IPS DF 6.9 (cell line): ENCODE measurements at regions not wholly inside any gene's neighbourhood (a gene's known extent, or its start where the extent isn't known, plus 50 kb on each side); places are given as distances from the start of the nearest gene placed in this dataset.

Experiments
- DNase-seq: peaks from one replicate; pipeline ENCODE4 v3.0.0-alpha.2; 2013; ENCODE audit warnings: low read depth, low spot score
- H3K27ac ChIP-seq: one replicate; pipeline ENCODE4 v1.5.1; 2013; ENCODE audit warnings: low read length, control low read depth
- H3K27me3 ChIP-seq: 2 replicates; pipeline ENCODE4 v1.6.1; 2013; ENCODE audit warnings: mild to moderate bottlenecking, low read length; ENCODE audit not compliant: control insufficient read depth, insufficient read depth
- H3K36me3 ChIP-seq: 2 replicates; pipeline ENCODE4 v1.6.1; 2013; ENCODE audit warnings: low read length; ENCODE audit not compliant: control insufficient read depth, insufficient read depth
- H3K4me1 ChIP-seq: 2 replicates; pipeline ENCODE4 v1.6.1; 2013; ENCODE audit warnings: low read length; ENCODE audit not compliant: control insufficient read depth, insufficient read depth
- H3K4me3 ChIP-seq: 2 replicates; pipeline ENCODE4 v1.5.1; 2013; ENCODE audit warnings: mild to moderate bottlenecking, low read length
- H3K9me3 ChIP-seq: 2 replicates; pipeline ENCODE4 v1.6.1; 2013; ENCODE audit warnings: low read length, inconsistent platforms; ENCODE audit not compliant: control insufficient read depth, insufficient read depth
- WGBS: extraction: QIAGEN DNeasy Blood & Tissue Kit; methylation state at CpG from one replicate; pipeline ENCODE4 v1.1.7; 2013; ENCODE audit warnings: mixed read lengths, missing lambda C conversion rate; ENCODE audit not compliant: insufficient read length, insufficient coverage; 5-methylcytosine and 5-hydroxymethylcytosine counted together

DNA sequence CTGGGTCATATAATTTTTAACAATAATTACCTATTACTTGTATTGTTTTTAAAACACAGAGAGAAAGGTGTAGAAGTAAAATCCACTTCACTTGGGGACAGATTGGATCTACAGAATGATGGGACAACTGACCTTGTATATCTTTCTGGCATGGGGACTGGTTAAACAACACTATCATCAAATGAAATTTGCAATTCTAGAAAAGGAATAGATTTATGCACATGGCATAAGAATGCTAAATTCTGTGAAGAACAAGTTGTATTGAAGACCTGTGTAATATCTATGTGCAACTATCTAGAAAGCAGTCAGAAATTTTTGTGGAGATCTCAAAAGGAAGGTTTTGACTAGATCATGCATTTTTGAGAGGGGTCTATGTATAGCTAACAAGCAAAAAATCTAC, 106.3 kb upstream of the BMP5 start:
- Histone ChIP-seq H3K27ac (no peak overlapping the region), H3K36me3 (no peaks in the 10 kb centered on the region), H3K4me3 (no peak overlapping the region), H3K9me3 (no peaks in the 10 kb centered on the region), H3K27me3 (no peaks in the 10 kb centered on the region), H3K4me1 (no peaks in the 10 kb centered on the region)
- DNase-seq: no peak

DNA sequence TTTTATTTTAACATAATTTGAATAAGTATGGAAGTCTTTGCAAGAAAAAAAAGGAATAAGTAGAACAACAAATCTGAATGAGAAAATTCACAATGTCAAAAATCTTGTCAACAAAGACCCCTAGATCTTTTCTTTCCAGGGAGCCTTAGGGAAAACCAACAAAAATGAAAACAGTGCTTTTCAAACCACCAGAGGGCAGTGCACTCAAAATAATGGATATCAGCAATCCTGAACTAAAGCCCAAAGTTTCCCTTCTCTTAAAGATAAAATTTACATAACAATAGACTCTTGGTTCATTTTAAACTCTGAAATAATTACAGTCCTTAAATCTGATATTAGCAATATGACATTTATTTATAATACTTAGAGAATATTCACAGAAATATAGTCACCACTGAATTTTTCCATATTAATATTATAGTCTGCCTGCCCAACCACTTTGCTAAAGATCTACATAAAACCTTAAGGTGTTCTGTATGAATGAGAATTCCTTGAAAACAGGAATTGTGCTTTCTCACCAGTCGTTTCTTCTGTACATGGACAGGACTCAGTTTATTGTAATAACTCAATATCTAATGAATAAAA, 105.3 kb upstream of the BMP5 start:
- Histone ChIP-seq H3K4me1 (no peaks in the 10 kb centered on the region), H3K27me3 (no peaks in the 10 kb centered on the region), H3K36me3 (no peaks in the 10 kb centered on the region), H3K27ac (no peak overlapping the region), H3K4me3 (no peak overlapping the region), H3K9me3 (no peaks in the 10 kb centered on the region)
- peak; percentile 20 for DNase-seq
- WGBS: no CpG with 5 or more reads among the region's 1 CpG

DNA sequence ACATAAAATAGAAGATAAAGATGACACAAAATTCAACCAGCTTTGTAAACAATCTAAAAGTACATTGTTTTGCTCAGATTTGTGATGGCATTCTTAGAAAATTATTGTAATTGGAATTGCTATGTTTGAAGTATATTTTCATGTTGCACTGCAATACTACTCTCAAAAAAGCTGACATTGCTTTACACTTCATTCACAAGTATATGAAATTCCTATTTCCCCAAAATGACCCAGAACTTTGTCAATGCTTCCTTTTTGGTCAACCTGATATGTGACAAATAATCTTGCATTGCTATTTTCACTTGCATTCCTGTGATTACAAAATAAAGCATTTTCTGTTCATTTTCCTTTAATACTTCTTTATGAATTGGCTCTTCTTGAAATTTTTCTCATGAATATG, 104.1 kb upstream of the BMP5 start:
- H3K9me3 ChIP-seq: no peaks in the 10 kb centered on the region
- no peak overlapping the region for H3K4me3 ChIP-seq
- DNase-seq: no peak
- H3K36me3 ChIP-seq: no peaks in the 10 kb centered on the region
- no peaks in the 10 kb centered on the region for H3K27me3 ChIP-seq
- no peak overlapping the region for H3K27ac ChIP-seq
- no peaks in the 10 kb centered on the region for H3K4me1 ChIP-seq

DNA sequence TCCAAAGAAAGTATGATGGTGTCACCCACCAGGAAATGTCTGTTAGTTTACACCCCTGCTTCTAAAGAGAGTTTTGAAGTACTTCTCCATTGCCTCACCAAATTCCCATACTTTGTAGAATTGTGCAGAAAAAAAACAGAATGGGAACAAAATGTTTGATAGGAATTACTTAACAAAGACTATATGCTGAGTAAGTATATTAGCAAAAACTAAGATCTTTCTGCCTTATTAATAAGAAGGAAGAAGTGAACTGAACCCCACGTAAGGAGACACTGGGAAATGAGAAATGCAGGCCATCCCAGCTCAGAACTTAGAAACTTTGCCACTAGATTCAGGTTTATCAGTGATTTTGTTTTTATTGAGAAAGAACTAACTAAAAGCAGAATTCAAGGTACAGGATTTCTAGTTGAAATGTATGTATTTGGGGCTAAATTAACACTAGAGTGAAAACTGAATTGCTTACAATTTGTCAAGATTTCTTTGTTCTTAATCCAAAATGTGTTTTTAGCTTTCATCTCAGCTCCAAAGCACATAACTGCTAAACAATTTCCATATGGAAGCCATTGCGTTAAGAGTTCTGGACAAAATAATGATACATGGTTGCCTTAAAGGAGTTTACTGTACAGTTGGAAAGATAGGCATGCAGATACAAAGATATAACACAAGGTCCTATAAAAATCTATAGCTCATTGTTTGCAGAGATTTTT, 102.7 kb upstream of the BMP5 start:
- no CpG with 5 or more reads among the region's 2 CpGs for WGBS
- DNase-seq: no peak
- no peaks in the 10 kb centered on the region for H3K4me1 ChIP-seq
- no peaks in the 10 kb centered on the region for H3K9me3 ChIP-seq
- H3K36me3 ChIP-seq: no peaks in the 10 kb centered on the region
- H3K27me3 ChIP-seq: no peaks in the 10 kb centered on the region
- no peak overlapping the region for H3K27ac ChIP-seq
- H3K4me3 ChIP-seq: no peak overlapping the region

- no peaks in the 10 kb centered on the region for H3K27me3 ChIP-seq
- no peak for DNase-seq
- no peaks in the 10 kb centered on the region for H3K36me3 ChIP-seq
- WGBS: no CpG with 5 or more reads among the region's 1 CpG
- no peak overlapping the region for H3K27ac ChIP-seq
- no peak overlapping the region for H3K4me3 ChIP-seq
- H3K4me1 ChIP-seq: no peaks in the 10 kb centered on the region
- H3K9me3 ChIP-seq: no peaks in the 10 kb centered on the region
Measured at GRCh38 chr6:55974688-55975087, 99.3 kb upstream of the BMP5 start.

GRCh38 chr6:55972091-55972490, 96.7 kb upstream of the BMP5 start:
- H3K27me3 ChIP-seq: no peaks in the 10 kb centered on the region
- H3K36me3 ChIP-seq: no peaks in the 10 kb centered on the region
- no peaks in the 10 kb centered on the region for H3K9me3 ChIP-seq
- no peak overlapping the region for H3K4me3 ChIP-seq
- no peak for DNase-seq
- H3K27ac ChIP-seq: no peak overlapping the region
- H3K4me1 ChIP-seq: no peaks in the 10 kb centered on the region
- WGBS: no CpG with 5 or more reads among the region's 1 CpG

DNA sequence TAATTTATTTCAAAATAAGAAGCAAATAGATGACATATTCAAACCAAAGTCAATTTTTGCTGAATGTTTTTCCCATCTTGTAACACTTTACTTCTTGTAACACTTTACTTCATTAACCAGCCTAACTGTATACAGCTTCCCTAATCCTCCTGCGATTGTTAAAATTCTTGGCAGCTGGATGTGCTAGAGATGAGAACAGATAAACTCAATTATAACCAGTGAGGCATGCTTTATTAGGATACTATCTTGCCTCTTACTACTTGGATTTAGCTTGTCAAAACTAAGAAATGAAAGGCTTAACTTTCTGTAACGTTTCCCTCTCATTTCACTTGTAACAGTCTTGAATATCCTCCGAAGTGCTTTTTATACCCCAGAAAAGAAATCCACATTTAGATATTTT, 94.1 kb upstream of the BMP5 start:
- H3K9me3 ChIP-seq: no peaks in the 10 kb centered on the region
- H3K36me3 ChIP-seq: no peaks in the 10 kb centered on the region
- WGBS: no CpG with 5 or more reads among the region's 3 CpGs
- H3K27me3 ChIP-seq: no peaks in the 10 kb centered on the region
- no peak overlapping the region for H3K27ac ChIP-seq
- no peak overlapping the region for H3K4me3 ChIP-seq
- DNase-seq: no peak
- H3K4me1 ChIP-seq: no peaks in the 10 kb centered on the region

DNA sequence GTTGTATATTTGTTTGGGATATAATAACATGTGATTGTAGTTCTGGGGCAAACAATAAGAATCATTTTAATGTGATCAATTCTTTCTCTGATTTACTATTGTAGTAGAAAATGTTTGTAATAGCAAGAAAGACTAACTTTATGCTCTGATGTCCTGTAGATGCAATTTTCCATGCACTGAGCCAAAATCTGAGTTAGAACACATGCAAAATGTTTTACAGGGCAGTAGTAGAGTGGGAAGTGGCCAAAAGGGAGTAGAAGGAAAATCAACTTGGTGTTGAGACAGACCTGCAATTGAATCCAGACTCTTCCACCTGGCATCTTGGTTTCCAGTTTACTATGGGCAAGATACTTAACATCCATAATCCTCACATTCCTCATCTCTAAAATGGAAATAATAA, 93.5 kb upstream of the BMP5 start:
- no peak for DNase-seq
- Histone ChIP-seq H3K36me3 (no peaks in the 10 kb centered on the region), H3K4me3 (no peak overlapping the region), H3K27ac (no peak overlapping the region), H3K4me1 (no peaks in the 10 kb centered on the region), H3K9me3 (no peaks in the 10 kb centered on the region), H3K27me3 (no peaks in the 10 kb centered on the region)

DNA sequence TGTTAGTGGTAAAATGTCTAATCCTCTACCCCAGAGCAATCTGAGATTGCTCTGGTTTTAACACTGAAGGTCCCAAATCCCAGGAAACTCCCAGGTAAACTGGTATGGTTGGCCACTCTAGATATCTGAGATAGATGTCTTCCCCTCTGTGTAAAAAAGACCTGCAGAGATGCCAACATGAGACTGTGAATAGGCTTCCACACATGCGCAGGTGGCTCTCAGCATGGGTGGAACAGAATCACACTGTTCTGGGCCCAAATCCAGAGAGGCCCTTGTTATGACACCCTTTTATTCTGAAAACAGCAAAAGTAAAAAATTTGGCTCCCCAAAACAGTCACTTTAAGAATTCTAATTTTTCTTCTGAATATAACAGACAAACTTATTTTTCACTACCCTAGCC, 88.7 kb upstream of the BMP5 start:
- Histone ChIP-seq H3K27me3 (no peaks in the 10 kb centered on the region), H3K4me3 (no peak overlapping the region), H3K4me1 (no peaks in the 10 kb centered on the region), H3K27ac (no peak overlapping the region), H3K9me3 (no peaks in the 10 kb centered on the region), H3K36me3 (no peaks in the 10 kb centered on the region)
- no CpG with 5 or more reads among the region's 1 CpG for WGBS
- DNase-seq: no peak

GRCh38 chr6:55963301-55963700, 87.9 kb upstream of the BMP5 start:
- Histone ChIP-seq H3K9me3 (no peaks in the 10 kb centered on the region), H3K4me1 (no peaks in the 10 kb centered on the region), H3K27me3 (no peaks in the 10 kb centered on the region), H3K4me3 (no peak overlapping the region), H3K27ac (no peak overlapping the region), H3K36me3 (no peaks in the 10 kb centered on the region)
- WGBS: no CpG with 5 or more reads among the region's 3 CpGs
- DNase-seq: no peak

DNA sequence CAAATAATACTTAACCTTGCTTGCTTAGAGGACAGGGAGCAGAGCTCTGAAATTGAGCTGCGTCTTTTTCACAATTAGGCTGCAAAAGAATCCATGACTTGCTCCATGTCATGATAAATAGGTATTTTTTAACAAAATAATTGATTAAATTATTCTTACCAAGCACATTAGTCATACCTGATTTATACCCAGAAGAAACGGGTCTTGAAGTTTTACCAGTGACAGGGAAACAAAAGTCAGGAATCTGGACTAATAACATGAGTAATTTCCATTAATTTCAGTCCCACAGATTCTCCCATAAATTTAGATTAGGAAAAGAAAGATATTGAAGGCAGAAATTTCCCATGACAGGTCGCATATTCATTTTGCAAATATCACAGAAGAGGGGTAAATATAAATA, 85.0 kb upstream of the BMP5 start:
- WGBS: no CpG with 5 or more reads among the region's 3 CpGs
- H3K36me3 ChIP-seq: no peaks in the 10 kb centered on the region
- H3K27me3 ChIP-seq: no peaks in the 10 kb centered on the region
- no peak overlapping the region for H3K27ac ChIP-seq
- no peaks in the 10 kb centered on the region for H3K4me1 ChIP-seq
- no peak overlapping the region for H3K4me3 ChIP-seq
- no peak for DNase-seq
- H3K9me3 ChIP-seq: no peaks in the 10 kb centered on the region
